ENCODE measurements at regions not wholly inside any gene's neighbourhood (a gene's known extent, or its start where the extent isn't known, plus 50 kb on each side); places are given as distances from the start of the nearest gene placed in this dataset.

- no peak for DNase-seq (ENCODE audit: low read depth in 3 of 3)
These were observed 179.9 kb downstream of the NPHP4 start for GRCh38 chr1:5812295-5812694.

GRCh38 chr1:5811419-5811818 lies 180.8 kb downstream of the NPHP4 start:
- DNase-seq (ENCODE audit: low read depth in 3 of 3) = no peak

GRCh38 chr1:5810553-5811270 lies 181.5 kb downstream of the NPHP4 start:
- no peak for DNase-seq (ENCODE audit: low read depth in 3 of 3)

GRCh38 chr1:5810131-5810530 lies 182.1 kb downstream of the NPHP4 start:
- DNase-seq (ENCODE audit: low read depth in 3 of 3) = no peak

- DNase-seq (ENCODE audit: low read depth in 3 of 3) = no peak
These were observed 182.9 kb downstream of the NPHP4 start for GRCh38 chr1:5809207-5809788.

- DNase-seq (ENCODE audit: low read depth in 3 of 3) = no peak
These were observed 188.4 kb downstream of the NPHP4 start for GRCh38 chr1:5803851-5804250.

GRCh38 chr1:5802606-5803005 lies 189.6 kb downstream of the NPHP4 start:
- DNase-seq (ENCODE audit: low read depth in 3 of 3) = no peak

- no peak for DNase-seq (ENCODE audit: low read depth in 3 of 3)
These were observed 193.3 kb downstream of the NPHP4 start for GRCh38 chr1:5798904-5799303.

GRCh38 chr1:5798151-5798730 lies 194.0 kb downstream of the NPHP4 start:
- DNase-seq (ENCODE audit: low read depth in 3 of 3) = no peak

GRCh38 chr1:5796028-5796427 lies 196.2 kb downstream of the NPHP4 start:
- DNase-seq (ENCODE audit: low read depth in 3 of 3) = no peak

GRCh38 chr1:5794279-5794678 lies 197.9 kb downstream of the NPHP4 start:
- DNase-seq (ENCODE audit: low read depth in 3 of 3) = no peak

- DNase-seq (ENCODE audit: low read depth in 3 of 3) = no peak
These were observed 198.7 kb downstream of the NPHP4 start for GRCh38 chr1:5793516-5793915.

- DNase-seq (ENCODE audit: low read depth in 3 of 3) = no peak
These were observed 211.1 kb downstream of the NPHP4 start for GRCh38 chr1:5781079-5781478.

GRCh38 chr1:5780324-5780716 lies 211.9 kb downstream of the NPHP4 start:
- DNase-seq (ENCODE audit: low read depth in 3 of 3) = no peak

- DNase-seq (ENCODE audit: low read depth in 3 of 3) = no peak
These were observed 212.5 kb downstream of the NPHP4 start for GRCh38 chr1:5779608-5780323.

GRCh38 chr1:5776035-5776550 lies 216.1 kb downstream of the NPHP4 start:
- DNase-seq (ENCODE audit: low read depth in 3 of 3) = no peak

GRCh38 chr1:5774019-5774418 lies 218.2 kb downstream of the NPHP4 start:
- no peak for DNase-seq (ENCODE audit: low read depth in 3 of 3)

- DNase-seq (ENCODE audit: low read depth in 3 of 3) = no peak
These were observed 220.4 kb downstream of the NPHP4 start for GRCh38 chr1:5771788-5772187.

GRCh38 chr1:5770981-5771765 lies 221.1 kb downstream of the NPHP4 start:
- no peak for DNase-seq (ENCODE audit: low read depth in 3 of 3)

- no peak for DNase-seq (ENCODE audit: low read depth in 3 of 3)
These were observed 222.5 kb downstream of the NPHP4 start for GRCh38 chr1:5769760-5770159.

- no peak for DNase-seq (ENCODE audit: low read depth in 3 of 3)
These were observed 223.1 kb downstream of the NPHP4 start for GRCh38 chr1:5769146-5769545.

GRCh38 chr1:5768014-5768413 lies 224.2 kb downstream of the NPHP4 start:
- DNase-seq (ENCODE audit: low read depth in 3 of 3) = no peak
